ENCODE measurements at regions not wholly inside any gene's neighbourhood (a gene's known extent, or its start where the extent isn't known, plus 50 kb on each side); places are given as distances from the start of the nearest gene placed in this dataset.

GRCh38 chr7:42761486-42761885 is 150.4 kb downstream of the C7orf25 start:
- TF ChIP-seq EZH2phosphoT487 (conservative IDR thresholded peaks at IDR 0.05; ENCODE audit: low read length) (no peak), CTCF (IDR thresholded peaks at IDR 0.05; ENCODE audit: insufficient read depth, low read length, poor library complexity, severe bottlenecking) (no peak)
- Histone ChIP-seq H3F3A (ENCODE audit: insufficient read depth) (no peaks in the 10 kb centered on the region), H3K27me3 (ENCODE audit: low read length) (no peaks in the 10 kb centered on the region), H2AFZ (ENCODE audit: low read depth, low read length, severe bottlenecking) (no peak overlapping the region), H3K27ac (ENCODE audit: low read depth, low read length) (no peak overlapping the region), H3K79me2 (ENCODE audit: insufficient read depth, low read length) (no peaks in the 10 kb centered on the region), H3K4me3 (ENCODE audit: insufficient read depth, low read length, poor library complexity, severe bottlenecking) (no peak overlapping the region), H3K9ac (ENCODE audit: low read length) (no peak overlapping the region), H4K20me1 (ENCODE audit: low read depth, low read length) (no peaks in the 10 kb centered on the region), H3K36me3 (ENCODE audit: low read length) (no peaks in the 10 kb centered on the region), H3K9me3 (ENCODE audit: insufficient read depth, low read length) (no peaks in the 10 kb centered on the region; the same call in 1 of the 2 replicates), H3K4me2 (ENCODE audit: low read depth, low read length, poor library complexity, severe bottlenecking) (no peak overlapping the region), H3K9me2 (replicated peaks; ENCODE audit: insufficient read depth, low read length) (no peaks in the 10 kb centered on the region)

- H3K4me2 ChIP-seq (ENCODE audit: low read depth, low read length, poor library complexity, severe bottlenecking): no peak overlapping the region
- no peak overlapping the region for H3K9ac ChIP-seq (ENCODE audit: low read length)
- no peaks in the 10 kb centered on the region for H3F3A ChIP-seq (ENCODE audit: insufficient read depth)
- TF ChIP-seq EZH2phosphoT487 (conservative IDR thresholded peaks at IDR 0.05; ENCODE audit: low read length) (no peak), CTCF (IDR thresholded peaks at IDR 0.05; ENCODE audit: insufficient read depth, low read length, poor library complexity, severe bottlenecking) (no peak)
- H3K4me3 ChIP-seq (ENCODE audit: insufficient read depth, low read length, poor library complexity, severe bottlenecking): no peak overlapping the region
- no peaks in the 10 kb centered on the region for H3K9me2 ChIP-seq (replicated peaks; ENCODE audit: insufficient read depth, low read length)
- no peaks in the 10 kb centered on the region; the same call in 1 of the 2 replicates for H3K9me3 ChIP-seq (ENCODE audit: insufficient read depth, low read length)
- no peaks in the 10 kb centered on the region for H4K20me1 ChIP-seq (ENCODE audit: low read depth, low read length)
- H2AFZ ChIP-seq (ENCODE audit: low read depth, low read length, severe bottlenecking): no peak overlapping the region
- H3K27me3 ChIP-seq (ENCODE audit: low read length): no peaks in the 10 kb centered on the region
- no peaks in the 10 kb centered on the region for H3K36me3 ChIP-seq (ENCODE audit: low read length)
- H3K27ac ChIP-seq (ENCODE audit: low read depth, low read length): no peak overlapping the region
- H3K79me2 ChIP-seq (ENCODE audit: insufficient read depth, low read length): no peaks in the 10 kb centered on the region
These were observed 153.7 kb downstream of the C7orf25 start for GRCh38 chr7:42758124-42758523.

- no peaks in the 10 kb centered on the region for H3F3A ChIP-seq (ENCODE audit: insufficient read depth)
- H3K36me3 ChIP-seq (ENCODE audit: low read length): no peaks in the 10 kb centered on the region
- H3K9ac ChIP-seq (ENCODE audit: low read length): no peak overlapping the region
- H2AFZ ChIP-seq (ENCODE audit: low read depth, low read length, severe bottlenecking): no peak overlapping the region
- TF ChIP-seq CTCF (IDR thresholded peaks at IDR 0.05; ENCODE audit: insufficient read depth, low read length, poor library complexity, severe bottlenecking) (no peak), EZH2phosphoT487 (conservative IDR thresholded peaks at IDR 0.05; ENCODE audit: low read length) (no peak)
- no peaks in the 10 kb centered on the region for H3K9me2 ChIP-seq (replicated peaks; ENCODE audit: insufficient read depth, low read length)
- no peaks in the 10 kb centered on the region for H3K79me2 ChIP-seq (ENCODE audit: insufficient read depth, low read length)
- H3K27ac ChIP-seq (ENCODE audit: low read depth, low read length): no peak overlapping the region
- no peak overlapping the region for H3K4me3 ChIP-seq (ENCODE audit: insufficient read depth, low read length, poor library complexity, severe bottlenecking)
- no peaks in the 10 kb centered on the region; the same call in 1 of the 2 replicates for H3K9me3 ChIP-seq (ENCODE audit: insufficient read depth, low read length)
- H4K20me1 ChIP-seq (ENCODE audit: low read depth, low read length): no peaks in the 10 kb centered on the region
- H3K27me3 ChIP-seq (ENCODE audit: low read length): no peaks in the 10 kb centered on the region
- H3K4me2 ChIP-seq (ENCODE audit: low read depth, low read length, poor library complexity, severe bottlenecking): no peak overlapping the region
These were observed 155.0 kb downstream of the C7orf25 start for GRCh38 chr7:42756841-42757240.

Data from SU-DHL-6 (cell line).